HG03520 (cell line): ENCODE measurements at regions not wholly inside any gene's neighbourhood (a gene's known extent, or its start where the extent isn't known, plus 50 kb on each side); places are given as distances from the start of the nearest gene placed in this dataset.
"Not testable (repeated sequence)": the region's sequence is repeated elsewhere in the genome, so short reads cannot be mapped to it uniquely, and the experiment has no call there.

Source experiments
- ATAC-seq: cut with Tn5 transposase; IDR thresholded peaks from one replicate; pipeline ENCODE4 v1.9.1; 2021; ENCODE audit warnings: mild to moderate bottlenecking, moderate library complexity; ENCODE audit not compliant: unreplicated experiment

DNA sequence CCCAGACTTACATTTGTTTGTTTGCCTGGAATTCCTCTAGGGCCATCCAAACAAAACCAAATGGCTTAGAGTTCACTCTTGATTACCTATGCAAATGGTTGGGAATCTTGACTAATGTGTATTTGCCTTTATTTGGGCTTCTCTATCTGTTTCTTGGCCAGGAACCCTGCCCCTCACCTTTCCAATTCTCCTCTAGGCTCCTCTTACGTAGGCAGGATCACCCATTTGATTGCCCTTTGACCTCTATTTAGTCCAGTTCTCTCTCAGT, 123.0 kb upstream of the DYRK2 start:
- no peak for ATAC-seq

DNA sequence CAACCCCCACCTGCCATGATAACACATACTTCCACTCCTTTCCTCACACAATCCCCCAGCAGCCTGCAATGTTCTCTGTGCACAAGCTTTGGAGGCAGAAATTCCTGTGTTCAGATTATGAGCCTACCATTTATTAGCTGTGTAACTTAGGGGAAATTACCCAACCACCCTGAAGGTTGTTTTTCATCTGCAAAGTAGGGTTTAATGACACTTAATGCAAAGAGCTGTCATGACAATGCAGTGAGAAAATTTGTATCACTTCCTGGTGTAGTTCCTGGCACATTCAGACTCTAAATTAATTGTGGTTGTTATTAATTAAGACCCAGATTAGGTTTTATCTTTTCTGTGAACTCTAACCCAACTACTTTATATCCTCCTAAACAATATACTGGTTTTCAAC, 122.4 kb upstream of the DYRK2 start:
- ATAC-seq: no peak

DNA sequence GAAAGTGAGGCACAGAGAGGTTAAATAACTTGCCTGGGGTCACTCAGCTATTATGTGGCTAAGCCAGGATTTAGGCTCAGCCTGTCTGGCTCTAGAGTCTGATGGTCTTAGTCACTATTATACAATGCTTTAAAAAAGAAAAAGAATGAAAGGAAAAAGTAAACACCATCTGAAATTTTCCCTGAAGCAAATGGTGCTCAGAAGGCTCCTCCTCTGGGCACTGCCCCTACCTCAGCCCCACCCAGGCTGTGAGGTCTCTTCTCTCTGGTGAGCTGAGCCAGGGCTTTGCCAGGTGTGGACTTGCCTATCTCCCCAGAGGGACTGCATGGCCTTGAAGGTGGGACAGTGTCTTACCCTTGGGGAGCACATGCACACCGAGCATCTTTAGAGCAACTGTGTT, 117.5 kb upstream of the DYRK2 start:
- ATAC-seq: no peak

DNA sequence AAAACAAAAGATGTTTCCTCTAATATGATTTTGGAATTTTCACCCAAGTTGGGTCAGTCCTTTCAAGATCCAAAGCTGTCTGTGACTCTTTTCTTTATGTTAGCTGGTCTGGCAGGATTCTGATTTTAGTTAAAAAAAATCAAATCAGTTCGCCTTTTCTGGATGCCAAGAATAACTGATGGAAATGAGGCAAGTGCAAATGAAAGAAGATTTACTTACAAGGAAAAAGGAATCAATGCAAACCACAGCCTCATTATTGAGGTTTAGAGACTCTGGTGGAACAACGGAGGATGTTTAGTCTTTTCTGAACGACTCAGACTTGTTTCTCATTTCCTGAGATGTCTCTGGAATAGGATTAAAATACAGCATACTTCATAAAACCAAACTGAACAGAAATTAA, 117.0 kb upstream of the DYRK2 start:
- no peak for ATAC-seq

DNA sequence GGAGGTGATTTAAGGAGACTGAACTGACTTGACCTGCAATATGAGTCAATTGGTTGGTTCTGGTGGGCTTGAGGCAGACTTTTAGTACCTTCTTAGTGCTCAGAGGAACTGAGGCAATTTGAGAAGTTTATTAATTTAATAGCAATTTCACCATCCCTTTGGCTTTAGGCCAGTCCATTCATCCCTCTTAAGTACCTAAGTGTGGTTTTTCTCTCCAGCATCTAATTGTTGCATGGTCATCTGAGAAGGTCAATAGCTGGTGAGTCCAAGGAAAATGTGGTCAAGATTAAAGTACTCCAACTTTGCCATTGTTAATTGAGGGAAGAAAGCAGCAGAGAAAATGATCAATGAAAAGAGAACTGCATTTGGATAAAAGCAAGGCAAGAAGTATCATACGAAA, 115.4 kb upstream of the DYRK2 start:
- no peak for ATAC-seq

DNA sequence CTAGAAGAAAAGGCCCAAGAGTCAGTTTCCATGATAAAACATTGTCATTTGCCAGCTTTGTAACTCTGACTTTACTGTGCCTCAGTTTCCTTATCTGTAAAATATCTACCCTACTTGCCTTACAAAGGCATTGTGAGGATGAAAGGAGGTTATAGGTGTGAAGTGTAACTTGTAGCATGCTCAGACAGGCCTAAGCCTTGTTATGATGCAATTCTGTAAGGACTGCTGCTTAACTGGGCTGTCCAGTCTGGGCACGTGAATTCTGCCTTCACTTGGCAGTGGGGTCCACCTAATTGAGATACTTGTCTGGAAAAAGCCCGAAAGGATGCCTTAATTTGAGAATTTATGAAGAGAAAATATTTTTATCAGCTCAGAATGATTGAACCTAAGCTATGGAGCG, 114.5 kb upstream of the DYRK2 start:
- no peak for ATAC-seq

DNA sequence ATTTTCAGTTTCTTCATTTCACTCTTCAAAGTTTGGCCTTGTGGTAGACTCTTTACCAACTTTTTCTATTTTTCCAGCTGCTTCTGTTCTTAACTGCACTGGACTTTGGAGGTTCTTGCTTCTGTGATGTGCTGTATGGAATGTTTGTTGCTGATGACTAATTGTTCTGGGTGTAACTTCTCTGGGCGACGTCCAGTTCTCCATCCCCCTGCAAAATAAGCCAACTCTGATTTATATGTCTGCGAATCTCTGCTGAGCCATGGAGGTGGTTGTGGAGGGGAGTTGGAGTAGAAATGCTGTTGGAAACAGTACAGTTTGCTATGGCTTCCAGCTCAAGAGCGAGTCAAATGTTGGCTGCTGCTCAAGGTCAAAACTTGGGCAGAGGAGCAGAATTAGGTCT, 113.9 kb upstream of the DYRK2 start:
- no peak for ATAC-seq

DNA sequence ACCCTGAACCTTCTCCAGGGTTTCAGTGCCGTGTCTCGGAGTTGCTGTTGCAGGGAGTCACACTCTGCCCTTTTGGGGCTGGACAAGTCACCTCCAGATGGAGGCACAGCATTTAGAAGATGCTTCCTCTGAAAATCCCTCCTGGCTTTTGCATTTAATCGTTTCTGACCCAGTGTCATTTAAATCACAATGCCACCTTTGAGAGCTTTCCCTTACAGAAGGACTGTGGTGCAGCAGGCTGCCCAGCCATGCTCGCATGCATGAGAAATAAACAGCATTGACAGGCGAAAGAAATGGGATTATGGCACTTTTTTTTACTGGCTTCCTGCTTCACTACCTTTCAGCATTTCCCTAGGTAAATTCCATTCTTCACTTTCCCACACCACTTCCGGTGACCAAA, 113.4 kb upstream of the DYRK2 start:
- ATAC-seq: no peak

DNA sequence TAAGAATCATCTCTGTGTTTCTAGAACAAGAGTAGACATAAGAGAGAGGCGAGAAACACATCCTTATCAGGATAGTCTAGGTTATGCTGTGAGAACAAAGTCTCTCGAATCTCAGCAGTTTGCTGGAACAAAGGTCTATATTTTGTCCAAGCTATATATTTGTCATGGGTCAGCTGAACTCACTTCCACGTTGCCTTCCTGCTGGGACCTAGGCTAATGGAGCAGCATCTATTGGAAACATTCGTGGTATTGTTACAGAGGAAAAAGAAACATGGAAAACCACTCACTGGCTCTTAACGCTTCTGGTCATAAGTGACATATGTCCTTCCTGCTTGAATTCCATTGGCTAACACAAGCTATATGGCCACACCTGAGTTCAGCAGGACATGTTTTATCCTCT, 112.6 kb upstream of the DYRK2 start:
- ATAC-seq: no peak

DNA sequence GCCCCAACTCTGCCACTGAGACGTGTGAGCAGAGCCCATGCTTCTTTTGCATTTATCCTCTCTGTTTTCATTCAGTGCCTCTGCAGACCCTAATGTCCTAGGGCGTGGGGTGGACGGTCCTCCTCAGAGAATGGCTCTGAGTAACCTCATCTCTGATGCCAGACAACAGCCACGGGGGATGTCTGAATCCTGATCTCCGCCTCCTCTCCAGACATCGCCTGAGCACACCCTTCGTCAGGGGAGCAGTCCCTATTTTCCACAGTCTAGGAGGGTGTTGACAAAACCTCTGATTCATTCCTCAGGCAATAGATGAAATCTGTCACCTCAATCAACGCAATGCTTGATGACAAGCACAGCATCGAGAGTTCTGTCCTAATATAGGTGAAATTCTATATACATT, 109.2 kb upstream of the DYRK2 start:
- ATAC-seq: no peak

DNA sequence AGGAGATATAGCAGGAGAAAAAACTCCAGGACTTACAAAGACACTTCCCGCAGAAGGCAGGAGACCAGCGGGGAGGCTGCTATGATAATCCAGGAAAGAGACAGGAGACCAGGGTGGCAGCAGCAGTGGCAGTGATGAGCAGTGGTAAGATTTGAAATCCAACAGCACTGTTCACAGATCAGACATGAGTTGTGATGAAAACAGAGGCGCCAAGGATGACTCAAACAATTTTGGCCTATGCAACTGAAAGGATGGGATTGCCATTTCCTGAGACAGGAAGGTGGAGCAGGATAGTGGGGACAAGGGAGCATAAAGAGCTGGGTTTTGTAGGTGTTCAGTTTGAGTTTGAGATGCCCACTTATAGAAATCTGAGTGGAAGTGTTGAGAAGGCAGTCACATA, 108.6 kb upstream of the DYRK2 start:
- no peak for ATAC-seq

DNA sequence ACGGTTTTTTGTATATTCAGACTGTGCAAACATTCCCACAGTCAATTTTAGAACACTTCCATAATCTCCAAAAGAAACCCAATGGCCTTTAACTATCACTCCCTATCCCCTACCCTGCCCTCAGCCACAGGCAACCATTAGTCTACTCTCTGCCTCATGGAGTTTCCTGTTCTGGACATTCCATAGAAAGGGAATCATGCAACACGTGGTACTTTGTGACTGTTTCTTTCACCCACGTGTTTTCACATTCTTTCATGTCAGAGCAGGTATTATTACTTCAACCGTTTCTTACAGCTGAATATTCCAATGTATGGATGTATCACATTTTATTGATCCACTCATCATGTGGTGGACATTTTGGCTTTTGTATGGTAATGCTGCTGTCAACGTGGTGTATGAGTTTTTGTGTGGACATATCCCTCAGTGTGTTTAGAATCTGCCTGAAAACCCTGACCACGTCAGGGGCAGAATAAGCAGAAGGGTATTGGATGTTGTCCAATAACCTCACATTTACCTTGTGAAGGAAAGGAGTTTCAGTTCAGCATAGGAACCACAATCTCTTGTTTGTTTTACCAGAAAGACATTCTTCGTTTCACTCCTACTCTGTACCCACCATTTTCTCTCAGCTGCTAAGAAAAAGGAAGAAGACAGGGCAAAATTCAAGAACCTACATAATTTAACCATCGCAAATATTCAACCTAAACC, 107.5 kb upstream of the DYRK2 start:
- peak; percentile 63 for ATAC-seq

DNA sequence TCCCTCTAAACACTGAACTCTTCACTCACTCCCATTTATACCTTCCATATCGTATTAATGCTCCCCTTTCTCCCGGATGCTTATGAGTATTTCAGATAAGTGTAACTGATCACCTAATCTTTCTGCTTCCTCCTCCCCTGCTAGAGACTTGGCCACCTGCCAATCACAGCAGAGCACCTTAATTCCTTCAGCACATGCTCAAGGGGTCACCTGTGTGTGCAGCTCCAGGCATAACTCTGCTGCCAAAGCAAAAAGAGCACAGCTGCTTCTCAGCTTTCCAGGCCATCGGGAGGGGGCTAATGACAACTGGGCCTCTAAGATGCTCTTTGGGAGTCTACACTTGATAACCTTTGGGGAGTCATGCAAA, 106.9 kb upstream of the DYRK2 start:
- peak; percentile 10 for ATAC-seq

DNA sequence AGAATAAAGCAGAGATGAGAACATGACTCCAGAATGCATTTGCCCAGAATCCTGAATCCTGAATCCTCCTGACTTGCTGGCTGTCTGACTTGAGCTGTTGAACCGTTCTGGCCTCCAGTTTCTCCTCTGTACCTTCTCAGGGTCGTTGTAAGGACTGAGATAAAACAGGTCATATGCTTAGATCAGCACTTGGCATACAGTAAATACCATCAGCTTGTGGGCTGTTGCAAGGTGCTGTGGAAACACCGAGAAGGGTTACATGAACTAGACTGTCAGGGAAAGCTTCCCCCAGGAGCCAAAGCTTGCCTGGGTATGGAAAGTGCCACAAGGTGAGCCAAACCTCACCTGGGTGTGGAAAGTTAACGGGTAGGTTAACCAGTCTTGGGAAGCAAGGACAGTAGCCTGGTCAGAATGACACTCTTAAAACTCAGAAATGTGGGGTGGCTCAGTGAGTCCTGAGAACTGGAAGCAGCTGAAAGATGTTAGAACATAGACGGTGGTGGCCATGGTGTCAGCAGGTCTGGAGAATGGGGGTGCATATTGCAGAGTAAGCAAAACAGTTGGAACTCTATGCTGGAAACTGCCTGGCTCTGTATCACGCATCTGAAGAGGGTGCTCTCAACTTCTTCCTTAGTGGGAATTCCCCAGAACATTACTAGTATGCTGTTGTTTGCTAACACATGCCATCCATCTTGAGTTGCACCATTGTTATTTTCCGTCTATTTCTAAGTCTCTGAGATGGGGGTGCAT, 105.3 kb upstream of the DYRK2 start:
- ATAC-seq: no peak

DNA sequence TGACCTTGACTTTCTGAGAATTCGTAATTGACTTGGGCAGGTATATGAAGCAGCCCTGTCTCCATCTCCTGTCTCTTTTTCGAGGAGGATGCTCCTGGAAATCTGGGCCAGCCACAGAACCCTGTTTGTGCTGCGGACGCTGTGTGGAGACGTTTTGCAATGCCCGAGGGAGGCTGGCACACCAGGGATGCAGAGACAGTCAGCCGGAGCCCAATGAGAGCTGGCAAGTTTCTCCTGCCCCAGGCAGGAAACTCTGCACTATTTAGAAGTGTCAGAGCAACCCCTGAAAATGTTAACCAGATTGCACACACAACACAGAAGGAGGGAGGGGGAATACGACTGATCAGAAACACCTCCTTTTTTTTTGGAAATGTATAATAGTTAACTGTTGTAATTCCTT, 103.2 kb upstream of the DYRK2 start:
- no peak for ATAC-seq

DNA sequence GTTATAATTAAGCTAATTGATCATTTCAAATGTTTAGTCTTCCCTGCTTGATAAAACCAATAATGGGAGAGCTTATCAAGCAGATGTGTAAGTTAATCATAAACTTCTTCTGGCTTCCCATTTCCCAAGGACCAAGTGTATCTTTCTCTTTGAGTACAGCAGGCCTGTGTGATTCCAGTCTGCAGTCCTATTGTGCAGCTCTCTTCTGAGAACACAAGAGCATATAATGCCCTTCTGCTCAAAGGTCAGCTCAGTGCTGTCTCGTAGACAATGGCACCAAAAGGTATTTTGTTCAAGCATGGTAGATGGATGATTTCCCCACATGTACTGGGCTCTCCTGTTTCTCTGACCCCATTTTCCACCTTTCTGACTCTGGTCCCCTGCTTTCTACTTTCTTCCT, 101.8 kb upstream of the DYRK2 start:
- ATAC-seq: no peak

DNA sequence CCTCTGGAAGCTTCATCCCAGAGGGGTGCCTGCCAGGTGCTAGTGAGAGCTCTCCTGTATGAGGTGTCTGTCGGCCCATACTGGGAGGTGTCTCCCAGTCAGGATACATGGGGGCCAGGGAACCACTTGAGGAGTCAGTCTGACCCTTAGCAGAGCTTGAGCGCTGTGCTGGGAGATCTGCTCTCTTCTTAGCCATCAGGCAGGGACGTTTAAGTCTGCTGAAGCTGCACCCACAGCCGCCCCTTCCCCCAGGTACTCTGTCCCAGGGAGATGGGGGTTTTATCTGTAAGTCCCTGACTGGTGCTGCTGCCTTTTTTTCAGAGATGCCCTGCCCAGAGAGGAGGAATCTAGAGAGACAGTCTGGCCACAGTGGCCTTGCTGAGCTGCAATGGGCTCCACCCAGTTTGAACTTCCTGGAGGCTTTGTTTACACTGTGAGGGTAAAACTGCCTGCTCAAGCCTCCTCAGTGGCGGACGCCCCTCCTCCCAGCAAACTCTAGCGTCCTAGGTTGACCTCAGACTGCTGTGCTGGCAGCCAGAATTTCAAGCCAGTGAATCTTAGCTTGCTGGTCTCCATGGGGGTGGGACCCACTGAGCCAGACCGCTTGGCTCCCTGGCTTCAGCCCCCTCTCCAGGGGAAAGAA, 93.3 kb upstream of the DYRK2 start:
- ATAC-seq: not testable (repeated sequence)

DNA sequence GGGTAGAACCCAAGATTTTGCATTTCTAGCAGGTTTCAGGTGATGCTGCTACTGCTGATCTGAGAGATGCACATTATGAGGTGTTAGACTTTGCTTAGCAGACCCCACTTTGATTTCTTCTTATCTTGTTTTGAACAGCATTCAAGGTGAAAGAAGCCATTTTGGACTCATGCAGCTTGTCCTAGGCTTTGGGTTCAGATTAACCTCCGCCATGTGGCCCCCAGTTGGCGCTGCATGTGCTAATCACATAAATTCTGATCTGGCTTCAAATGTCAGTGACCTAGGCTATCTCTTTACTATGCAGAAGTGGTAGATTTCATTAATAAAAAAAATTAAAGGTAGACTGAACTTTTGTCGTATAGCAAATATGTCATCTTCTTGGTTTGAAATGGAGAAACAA, 89.8 kb upstream of the DYRK2 start:
- no peak for ATAC-seq

DNA sequence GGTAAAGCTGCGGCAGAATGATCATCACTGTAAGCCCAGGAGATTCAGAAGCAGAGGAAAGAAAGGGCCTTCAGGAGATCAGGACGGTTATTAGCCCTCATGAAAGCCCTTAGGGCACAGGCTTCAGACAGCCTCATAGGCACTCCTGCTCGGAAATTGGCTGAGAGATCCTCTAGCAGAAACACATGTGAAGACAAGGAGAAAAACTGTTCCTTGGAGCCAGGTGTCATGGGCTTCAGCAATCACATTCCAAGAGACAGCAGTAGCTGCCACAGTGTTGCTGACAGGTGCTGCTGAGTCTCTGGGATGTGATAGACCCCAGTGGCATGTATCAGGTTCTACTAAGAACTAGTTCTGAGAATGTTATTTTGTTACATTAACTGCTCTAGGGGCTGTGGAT, 88.8 kb upstream of the DYRK2 start:
- no peak for ATAC-seq

DNA sequence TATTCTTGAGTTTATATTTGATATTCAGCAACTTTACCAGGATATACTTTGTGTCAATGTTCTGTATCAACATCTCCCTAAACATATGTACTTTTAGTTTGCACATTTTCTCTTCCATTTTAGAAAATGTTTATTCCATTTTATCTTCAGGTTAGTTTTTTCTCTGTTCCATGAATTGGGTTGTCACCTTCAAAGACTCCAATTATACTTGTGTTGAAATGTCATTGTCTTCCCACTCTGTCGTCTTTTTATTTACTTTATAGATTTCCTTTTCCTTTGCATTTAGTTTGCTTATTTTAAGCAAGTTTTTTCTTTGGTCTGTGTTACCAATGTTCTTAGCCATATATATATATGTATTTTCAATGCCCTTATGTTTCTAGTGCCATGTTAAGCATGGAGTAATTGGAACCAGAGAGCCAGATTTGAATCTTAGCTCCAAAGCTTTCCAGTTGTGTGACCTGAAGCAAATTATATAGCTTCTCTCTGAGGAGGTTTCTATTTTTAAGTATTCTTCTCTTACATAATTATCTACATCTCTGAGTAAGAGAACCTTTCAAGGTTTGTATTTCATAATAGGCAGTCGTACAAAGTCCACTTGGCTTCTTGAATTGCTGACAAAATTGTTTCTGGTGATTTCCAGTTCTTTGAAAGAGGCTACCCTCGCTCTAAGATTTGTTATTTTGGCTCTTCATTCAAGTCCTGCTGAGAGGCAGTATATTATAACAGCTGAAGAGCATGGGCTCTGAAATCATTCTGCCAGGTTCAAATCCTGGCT, 85.8 kb upstream of the DYRK2 start:
- no peak for ATAC-seq

DNA sequence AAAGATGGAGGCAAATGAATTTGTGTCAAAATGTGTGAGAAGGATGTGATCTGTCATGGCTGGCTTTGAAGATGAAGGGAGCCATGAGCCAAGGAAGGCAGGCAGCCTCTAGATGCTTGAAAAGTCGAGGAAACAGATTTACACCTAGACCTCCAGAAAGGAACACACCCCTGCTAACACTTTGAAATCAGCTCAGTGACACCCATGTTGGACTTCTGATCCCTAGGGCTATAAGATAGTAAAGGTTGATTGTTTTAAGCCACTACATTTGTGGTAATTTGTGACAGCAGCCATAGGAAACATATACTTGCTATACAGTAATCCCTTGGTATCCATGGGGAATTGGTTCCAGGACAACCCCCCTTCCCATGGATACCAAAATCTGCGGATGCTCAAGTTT, 80.5 kb upstream of the DYRK2 start:
- no peak for ATAC-seq

DNA sequence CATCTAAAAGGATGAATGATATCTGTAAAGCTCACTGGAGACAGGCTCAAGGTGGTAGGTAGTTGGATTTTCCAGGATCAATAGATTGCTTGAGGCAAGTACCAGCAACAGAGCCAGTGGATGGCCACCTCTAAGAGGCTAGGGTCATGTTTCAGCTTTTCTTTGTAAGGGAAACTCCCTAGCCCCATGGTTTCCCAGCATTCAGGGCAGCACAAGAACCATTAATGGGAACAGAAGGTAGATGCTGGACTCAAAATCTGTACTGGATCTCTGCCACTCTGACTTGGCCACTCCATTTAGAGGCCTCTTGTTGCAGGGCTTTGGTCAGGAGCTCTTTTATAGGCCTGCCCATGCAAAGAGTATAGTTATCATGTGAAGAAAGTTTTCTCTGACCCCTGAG, 76.1 kb upstream of the DYRK2 start:
- ATAC-seq: no peak
